Ovary (tissue), 3 donors: ENCODE measurements at regions not wholly inside any gene's neighbourhood (a gene's known extent, or its start where the extent isn't known, plus 50 kb on each side); places are given as distances from the start of the nearest gene placed in this dataset.

ENCODE experiments used
- CTCF ChIP-seq, 3 donors: fragments of 450-650 bp in 2 of 3; fragments of 200-600 bp in 1 of 3; IDR thresholded peaks; one replicate each; pipeline versions ENCODE4 v1.5.1 to v1.8.0; 2016 to 2022; ENCODE audit warnings: antibody characterized with exemption in 3 of 3, mild to moderate bottlenecking in 1 of 3
- EP300 ChIP-seq: sonication (generic); formaldehyde crosslinking; IDR thresholded peaks from one replicate; pipeline ENCODE4 v1.6.1; 2017; ENCODE audit warnings: antibody characterized with exemption
- POLR2A ChIP-seq: fragments of 450-650 bp; IDR thresholded peaks from one replicate; pipeline ENCODE4 v1.6.1; 2017; ENCODE audit warnings: antibody characterized with exemption, mild to moderate bottlenecking, moderate library complexity
- donor health status: DM: no; HTN: no; CAD: no.

DNA sequence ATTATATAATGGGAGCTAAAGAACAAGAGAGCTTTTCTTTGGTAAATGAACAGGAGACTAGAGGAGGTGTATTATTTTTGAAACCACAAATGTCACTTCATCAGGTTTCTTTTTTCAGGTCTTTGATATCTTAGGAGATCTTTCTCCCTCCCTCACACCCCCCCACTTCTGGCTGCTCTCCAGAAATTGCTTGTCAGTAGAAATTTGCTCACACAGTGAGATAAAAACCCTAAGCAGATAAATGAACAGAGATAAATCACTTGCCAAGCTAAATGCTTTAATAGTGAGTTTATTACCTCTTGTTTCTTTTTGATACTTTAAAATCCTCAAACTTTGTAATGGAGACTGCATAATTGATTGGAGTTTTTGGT, 421.2 kb upstream of the TENM3 start:
- TF ChIP-seq POLR2A (no peak), CTCF (IDR thresholded peaks at IDR 0.05) (no peak), EP300 (no peak)
